Heart left ventricle (tissue), 13 donors: ENCODE measurements at regions not wholly inside any gene's neighbourhood (a gene's known extent, or its start where the extent isn't known, plus 50 kb on each side); places are given as distances from the start of the nearest gene placed in this dataset.

Experiments used
- CTCF ChIP-seq, 12 donors: fragments of 200-600 bp; sonication (generic) in 4 of 12; IDR thresholded peaks; one replicate each; pipeline versions ENCODE4 v1.5.0 to v1.8.0; 2018 to 2022; ENCODE audit warnings: antibody characterized with exemption in 12 of 12, mild to moderate bottlenecking in 5 of 12
- POLR2A ChIP-seq, 2 donors: fragments of 450-650 bp; IDR thresholded peaks; one replicate each; pipeline ENCODE4 v1.6.1; 2017; ENCODE audit warnings: antibody characterized with exemption in 2 of 2, mild to moderate bottlenecking in 2 of 2, moderate library complexity in 2 of 2
- donor health status: ischemic (EF 13 %, LVEDD 7.1; RV severe dilation, severe dysfunction).
- donor health status: DM: no; HTN: yes; CAD: no.
- donor health status: DM: no; HTN: no; CAD: no.
- donor health status: ischemic (EF 25% LVEDD 6.9; RV normal size, moderate dysfunction).
- donor health status: ischemic (EF 25% LVEDD 5.7; RV mildly dilated, moderate dysfunction).
- donor health status: ischemic (EF 35%, LVEDD 5.7; RV mildly dilated, moderate dysfunction).
- donor health status: nonischemic (EF 11% LVEDD 7.7; RV severe dilation, severe dysfunction).
- donor health status: DM: yes; HTN: yes; CAD: no.
- donor health status: PGD.
- donor health status: ischemic (EF 29% LVEDD 5.4; RV normal size, mild dysfunction).
- donor health status: nonischemic (EF 23%, LVEDD 6.1; RV moderate dilation, normal function).

GRCh38 chr2:52082646-52083045, 1050.7 kb upstream of the NRXN1 start:
- TF ChIP-seq CTCF (IDR thresholded peaks at IDR 0.05) (no peak), POLR2A (IDR thresholded peaks at IDR 0.05) (no peak)
